ENCODE measurements at regions not wholly inside any gene's neighbourhood (a gene's known extent, or its start where the extent isn't known, plus 50 kb on each side); places are given as distances from the start of the nearest gene placed in this dataset.

DNA sequence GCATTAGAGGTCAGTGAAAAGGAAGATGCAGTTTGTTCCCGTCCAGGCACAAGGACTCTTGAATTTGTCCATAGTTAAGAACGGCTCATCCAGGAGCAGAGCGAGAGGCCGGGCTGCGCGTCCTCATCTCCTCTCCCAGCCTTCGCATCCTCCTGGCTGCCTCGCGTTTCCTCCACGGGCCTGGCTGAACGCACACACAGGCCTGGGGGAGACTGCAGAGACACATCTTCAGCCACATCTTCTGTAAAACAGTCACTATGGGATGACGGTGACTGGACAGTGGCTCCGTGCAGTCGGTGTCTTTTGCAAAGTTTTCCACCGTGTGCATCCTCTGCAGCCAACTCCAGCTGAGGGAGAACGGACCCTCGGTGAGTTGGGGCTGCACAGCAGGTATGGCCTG is 89.7 kb downstream of the PSMG1 start:
- H3K18ac ChIP-seq (ENCODE audit: low read depth, low read length): peak overlapping the region; percentile 9; the same call in 1 of the 2 replicates
- H3K27me3 ChIP-seq (ENCODE audit: control insufficient read depth, insufficient read depth, low read length): no peaks in the 10 kb centered on the region; the same call in 1 of the 2 replicates
- no peak overlapping the region for H3K9ac ChIP-seq (ENCODE audit: low read depth, low read length)
- peak overlapping the region; percentile 78; the same call in 1 of the 2 replicates for H2AK5ac ChIP-seq (ENCODE audit: low read depth, low read length)
- no peaks in the 10 kb centered on the region for H3K79me1 ChIP-seq (ENCODE audit: low read depth in 1 of 2, low read length in 2 of 2)
- WGBS, 2 experiments (ENCODE audit: extremely low coverage in 2 of 2, insufficient read length in 1 of 2): 92% methylated on average over 9 of the region's 17 CpGs; no CpG with 5 or more reads in 1 of the 2 experiments
- H4K8ac ChIP-seq (ENCODE audit: low read depth in 2 of 2, low read length in 2 of 2): no peak overlapping the region
- in situ Hi-C loops (cut with MboI; ENCODE audit: low sequenced_read_pairs): no loop called here
- DNase-seq: no peak
- no peaks in the 10 kb centered on the region for H4K20me1 ChIP-seq (ENCODE audit: insufficient read depth, low read length)
- peaks cover 15% of the 10 kb centered on the region for H3K4me1 ChIP-seq (ENCODE audit: control insufficient read depth, insufficient read depth, low read length)
- peak overlapping the region; percentile 8; the same call in 1 of the 2 replicates for H2BK20ac ChIP-seq (ENCODE audit: low read depth, low read length)
- no peaks in the 10 kb centered on the region for H3K9me3 ChIP-seq (ENCODE audit: control insufficient read depth, insufficient read depth, low read length)
- H3K9me1 ChIP-seq (ENCODE audit: insufficient read depth, low read length): peaks cover 11% of the 10 kb centered on the region
- no peak overlapping the region for H2AFZ ChIP-seq (replicated peaks; ENCODE audit: low read length, poor library complexity)
- CTCF ChIA-PET: no interaction called here
- ATAC-seq (ENCODE audit: low read depth): no peak
- no peaks in the 10 kb centered on the region for H3K36me3 ChIP-seq (ENCODE audit: control insufficient read depth, insufficient read depth, low read length)
- H3K4me2 ChIP-seq (ENCODE audit: low read depth, low read length): no peak overlapping the region
- no peak overlapping the region for H3K14ac ChIP-seq (replicated peaks; ENCODE audit: low read depth, low read length)
- no peak overlapping the region; the same call in 1 of the 2 replicates for H3K27ac ChIP-seq (ENCODE audit: insufficient read depth, low read length)
- H4K5ac ChIP-seq (ENCODE audit: low read depth, low read length): peak overlapping the region; percentile 13; the same call in 1 of the 2 replicates
- H2BK15ac ChIP-seq (ENCODE audit: low read depth, low read length): no peak overlapping the region
- peak overlapping the region; percentile 29; the same call in 1 of the 2 replicates for H3K4ac ChIP-seq (ENCODE audit: low read depth, low read length)
- no peak overlapping the region for H2BK120ac ChIP-seq (ENCODE audit: low read depth, low read length)
- H3K56ac ChIP-seq (ENCODE audit: extremely low read depth, insufficient read depth, low read length): no peak overlapping the region
- dilution Hi-C loops (cut with HindIII; ENCODE audit: low sequenced_read_pairs, unreplicated experiment): no loop called here
- no TSS peak for BruUV-seq (replicated peaks)
- H2AK9ac ChIP-seq (replicated peaks; ENCODE audit: low read depth, low read length, poor library complexity): no peak overlapping the region
- H3K23ac ChIP-seq (ENCODE audit: low read depth, low read length): no peak overlapping the region
- intact Hi-C loops (cut with micrococcal nuclease): no loop called here
- no peak overlapping the region for H3K4me3 ChIP-seq (ENCODE audit: insufficient read depth, low read depth, low read length)
- peak overlapping the region; percentile 0; the same call in 1 of the 2 replicates for H4K91ac ChIP-seq (ENCODE audit: insufficient read depth, low read depth, low read length)
- no peak overlapping the region for H2BK5ac ChIP-seq (ENCODE audit: low read depth, low read length, poor library complexity, severe bottlenecking)
- POLR2A ChIA-PET (ENCODE audit: unreplicated experiment): no interaction called here
- TF ChIP-seq POLR2A (IDR thresholded peaks at IDR 0.05; ENCODE audit: low read depth, low read length) (no peak), MXI1 (IDR thresholded peaks at IDR 0.05; ENCODE audit: borderline replicate concordance, low read depth, low read length) (no peak), RCOR1 (IDR thresholded peaks at IDR 0.05; ENCODE audit: insufficient replicate concordance, low read length) (no peak), FOS (IDR thresholded peaks at IDR 0.05; ENCODE audit: low read depth, low read length) (no peak), MAFK (IDR thresholded peaks at IDR 0.05; ENCODE audit: low read depth, low read length) (no peak), NFE2L2 (IDR thresholded peaks at IDR 0.05; ENCODE audit: low read depth, low read length) (no peak), RFX5 (IDR thresholded peaks at IDR 0.05; ENCODE audit: low read depth, low read length) (no peak), SMC3 (IDR thresholded peaks at IDR 0.05; ENCODE audit: low read depth, low read length) (no peak), CHD1 (IDR thresholded peaks at IDR 0.05; ENCODE audit: low read depth, low read length) (no peak), BHLHE40 (IDR thresholded peaks at IDR 0.05; ENCODE audit: low read depth, low read length) (no peak), CEBPB (IDR thresholded peaks at IDR 0.05; ENCODE audit: low read depth, low read length) (no peak)
- TF ChIP-seq, protein P1, sequence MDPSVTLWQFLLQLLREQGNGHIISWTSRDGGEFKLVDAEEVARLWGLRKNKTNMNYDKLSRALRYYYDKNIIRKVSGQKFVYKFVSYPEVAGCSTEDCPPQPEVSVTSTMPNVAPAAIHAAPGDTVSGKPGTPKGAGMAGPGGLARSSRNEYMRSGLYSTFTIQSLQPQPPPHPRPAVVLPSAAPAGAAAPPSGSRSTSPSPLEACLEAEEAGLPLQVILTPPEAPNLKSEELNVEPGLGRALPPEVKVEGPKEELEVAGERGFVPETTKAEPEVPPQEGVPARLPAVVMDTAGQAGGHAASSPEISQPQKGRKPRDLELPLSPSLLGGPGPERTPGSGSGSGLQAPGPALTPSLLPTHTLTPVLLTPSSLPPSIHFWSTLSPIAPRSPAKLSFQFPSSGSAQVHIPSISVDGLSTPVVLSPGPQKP (IDR thresholded peaks at IDR 0.05; ENCODE audit: borderline replicate concordance, low read depth, low read length): no peak
- TF ChIP-seq, protein P2, sequence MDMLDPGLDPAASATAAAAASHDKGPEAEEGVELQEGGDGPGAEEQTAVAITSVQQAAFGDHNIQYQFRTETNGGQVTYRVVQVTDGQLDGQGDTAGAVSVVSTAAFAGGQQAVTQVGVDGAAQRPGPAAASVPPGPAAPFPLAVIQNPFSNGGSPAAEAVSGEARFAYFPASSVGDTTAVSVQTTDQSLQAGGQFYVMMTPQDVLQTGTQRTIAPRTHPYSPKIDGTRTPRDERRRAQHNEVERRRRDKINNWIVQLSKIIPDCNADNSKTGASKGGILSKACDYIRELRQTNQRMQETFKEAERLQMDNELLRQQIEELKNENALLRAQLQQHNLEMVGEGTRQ (IDR thresholded peaks at IDR 0.05; ENCODE audit: low read depth, low read length): no peak
- TF ChIP-seq, protein P3, sequence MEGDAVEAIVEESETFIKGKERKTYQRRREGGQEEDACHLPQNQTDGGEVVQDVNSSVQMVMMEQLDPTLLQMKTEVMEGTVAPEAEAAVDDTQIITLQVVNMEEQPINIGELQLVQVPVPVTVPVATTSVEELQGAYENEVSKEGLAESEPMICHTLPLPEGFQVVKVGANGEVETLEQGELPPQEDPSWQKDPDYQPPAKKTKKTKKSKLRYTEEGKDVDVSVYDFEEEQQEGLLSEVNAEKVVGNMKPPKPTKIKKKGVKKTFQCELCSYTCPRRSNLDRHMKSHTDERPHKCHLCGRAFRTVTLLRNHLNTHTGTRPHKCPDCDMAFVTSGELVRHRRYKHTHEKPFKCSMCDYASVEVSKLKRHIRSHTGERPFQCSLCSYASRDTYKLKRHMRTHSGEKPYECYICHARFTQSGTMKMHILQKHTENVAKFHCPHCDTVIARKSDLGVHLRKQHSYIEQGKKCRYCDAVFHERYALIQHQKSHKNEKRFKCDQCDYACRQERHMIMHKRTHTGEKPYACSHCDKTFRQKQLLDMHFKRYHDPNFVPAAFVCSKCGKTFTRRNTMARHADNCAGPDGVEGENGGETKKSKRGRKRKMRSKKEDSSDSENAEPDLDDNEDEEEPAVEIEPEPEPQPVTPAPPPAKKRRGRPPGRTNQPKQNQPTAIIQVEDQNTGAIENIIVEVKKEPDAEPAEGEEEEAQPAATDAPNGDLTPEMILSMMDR (conservative IDR thresholded peaks at IDR 0.05; ENCODE audit: low read depth, low read length): no peak
